HT1080 (cell line): ENCODE measurements at regions not wholly inside any gene's neighbourhood (a gene's known extent, or its start where the extent isn't known, plus 50 kb on each side); places are given as distances from the start of the nearest gene placed in this dataset.
"Not testable (repeated sequence)": the region's sequence is repeated elsewhere in the genome, so short reads cannot be mapped to it uniquely, and the experiment has no call there.

ENCODE experiments used
- DNase-seq: peaks from one replicate; pipeline ENCODE4 v3.0.0-alpha.2; 2015; ENCODE audit warnings: low read depth

DNA sequence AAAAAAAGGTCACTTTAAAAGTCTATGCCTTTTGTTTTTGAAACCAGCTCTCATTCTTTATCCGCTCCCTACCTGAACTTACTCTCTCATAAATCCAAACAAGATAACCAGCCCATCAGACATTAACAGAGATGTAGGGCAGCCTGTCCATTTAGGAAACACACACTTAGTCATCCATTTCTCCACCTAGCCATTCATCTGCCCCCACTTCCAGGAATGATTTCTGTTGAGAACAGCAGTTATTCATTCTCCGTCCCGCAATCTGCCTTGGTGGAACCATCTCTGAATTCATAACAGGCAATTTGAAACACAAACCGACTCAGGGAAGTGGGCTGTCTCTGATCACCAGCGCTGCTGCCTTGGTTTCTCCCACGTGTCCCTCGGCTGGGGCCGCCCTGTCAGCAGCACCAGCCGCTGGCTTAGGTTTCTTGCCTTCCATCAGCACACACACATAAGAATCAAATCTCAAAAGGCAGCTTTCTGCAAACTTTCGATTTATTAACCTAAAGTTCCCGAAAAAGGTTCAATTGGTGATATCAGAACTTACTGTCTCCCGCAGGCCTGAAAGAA lies 528.2 kb upstream of the NRP1 start:
- DNase-seq: no peak

DNA sequence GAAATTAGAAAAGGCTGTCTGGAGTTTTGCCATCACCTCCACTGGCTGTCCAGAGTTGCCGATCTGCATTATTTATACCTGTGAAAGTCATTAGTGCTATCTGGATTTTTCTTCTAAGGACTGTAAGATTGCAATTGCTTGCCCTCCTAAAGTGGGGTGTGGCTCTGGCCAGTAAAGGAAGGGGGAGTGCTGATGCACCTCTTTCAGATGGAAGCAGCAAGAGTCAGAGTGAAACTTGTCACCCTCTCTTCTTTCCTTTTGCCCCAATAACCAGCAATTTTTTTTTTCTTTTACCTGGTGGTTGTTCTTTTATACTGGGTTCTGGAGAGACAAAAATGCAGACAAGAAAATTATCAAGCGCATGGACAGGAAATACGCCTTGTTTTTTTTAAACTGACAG lies 527.4 kb upstream of the NRP1 start:
- no peak for DNase-seq

DNA sequence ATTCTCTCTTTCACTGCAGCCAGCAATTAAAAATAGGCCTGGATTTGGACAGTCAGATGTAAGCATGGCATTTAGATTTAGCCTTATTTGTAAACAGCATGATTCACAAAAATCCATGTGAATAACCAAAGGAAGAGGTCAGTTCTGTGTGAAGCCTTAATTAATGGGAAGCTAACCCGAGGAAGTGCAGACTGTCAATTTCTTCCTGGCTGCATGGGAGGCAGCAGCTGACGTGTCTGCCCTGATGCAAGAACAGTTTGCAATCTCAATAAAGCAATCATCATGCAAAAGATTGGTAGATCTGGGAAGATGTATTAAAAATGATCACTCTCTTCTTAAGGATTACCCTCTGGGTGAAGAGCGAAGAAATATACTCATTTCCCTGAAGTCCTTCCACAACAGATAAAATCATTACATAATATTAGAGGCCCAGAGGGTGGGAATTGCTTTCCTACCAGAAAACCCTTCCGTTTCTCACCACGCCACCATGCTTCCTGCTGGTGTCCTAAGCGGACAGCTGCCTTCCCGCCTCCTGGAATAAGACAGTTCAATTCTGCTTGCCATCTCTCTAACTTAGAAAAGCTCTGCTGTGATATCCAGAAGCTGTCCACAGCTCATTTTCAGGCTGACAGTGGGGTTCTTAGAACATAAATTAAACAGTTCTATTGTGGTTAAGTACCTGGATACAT lies 526.7 kb upstream of the NRP1 start:
- DNase-seq: no peak

DNA sequence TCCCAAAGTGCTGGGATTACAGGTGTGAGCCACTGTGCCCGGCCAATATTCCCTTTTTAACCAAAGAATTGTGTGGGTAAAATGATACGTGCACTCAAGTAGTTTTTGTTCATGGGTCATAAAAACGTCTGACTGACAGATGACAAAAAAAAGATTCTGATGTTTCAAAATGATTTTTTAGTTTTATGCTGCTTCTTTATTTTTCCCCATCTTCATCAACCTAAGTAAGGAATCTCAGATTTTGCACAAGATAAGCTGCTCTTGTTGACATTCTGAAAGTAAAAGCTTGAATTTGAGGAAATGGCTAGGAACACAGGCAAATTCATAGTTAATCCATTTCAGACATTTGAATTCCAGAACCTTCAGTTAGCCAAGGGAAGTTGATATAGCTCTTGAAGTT lies 526.1 kb upstream of the NRP1 start:
- DNase-seq: no peak

DNA sequence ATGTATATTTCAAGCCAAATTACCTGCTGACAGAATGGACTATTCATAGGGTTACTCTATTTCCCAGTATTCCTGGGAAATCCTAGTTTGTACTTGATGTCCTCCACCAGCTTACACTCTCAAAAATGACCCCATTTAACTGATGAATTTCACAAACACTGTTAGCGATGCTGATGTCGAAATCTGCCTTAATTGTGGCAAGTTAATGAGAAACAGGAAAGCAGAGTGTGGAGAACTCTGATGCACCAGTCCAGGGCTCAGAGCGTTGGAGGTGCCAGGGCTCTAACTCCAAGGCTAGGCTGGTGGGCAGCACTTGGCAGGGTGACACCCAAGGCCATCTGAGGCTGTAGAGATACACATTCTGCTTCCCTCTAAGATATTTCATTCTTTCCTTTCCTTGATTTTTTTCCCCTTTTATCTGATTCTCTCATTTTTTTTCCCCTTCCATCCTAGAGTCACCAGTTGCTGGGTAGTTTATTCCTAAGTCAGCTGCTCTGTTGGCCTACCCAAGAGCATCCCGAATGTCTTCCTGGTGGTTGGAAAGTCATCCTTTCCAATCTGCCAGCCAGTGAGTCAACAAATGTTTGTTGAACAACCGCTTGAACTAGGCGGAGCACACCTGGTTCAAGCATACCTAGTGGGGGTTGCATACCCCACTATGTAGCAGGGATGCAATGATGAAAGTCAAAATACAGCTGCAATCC lies 525.0 kb upstream of the NRP1 start:
- DNase-seq: no peak

DNA sequence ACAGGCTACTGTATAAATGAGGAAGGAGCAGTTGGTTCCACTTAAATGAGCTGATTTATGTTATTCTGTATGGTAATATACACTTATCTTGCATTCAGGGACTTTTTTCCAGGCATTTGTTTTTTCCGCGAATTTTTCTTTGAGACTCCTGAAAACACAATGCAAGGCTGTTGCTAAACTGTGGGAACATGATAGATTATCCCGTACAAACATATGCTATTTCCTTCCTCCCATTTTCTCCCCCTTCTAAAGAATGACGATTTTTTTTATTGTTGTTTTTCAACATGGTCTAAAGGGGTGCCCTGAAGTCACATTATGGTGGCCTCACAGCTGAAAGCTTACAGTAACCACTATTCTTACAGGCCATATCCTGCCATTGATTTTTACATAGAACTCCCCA lies 523.9 kb upstream of the NRP1 start:
- DNase-seq: no peak

DNA sequence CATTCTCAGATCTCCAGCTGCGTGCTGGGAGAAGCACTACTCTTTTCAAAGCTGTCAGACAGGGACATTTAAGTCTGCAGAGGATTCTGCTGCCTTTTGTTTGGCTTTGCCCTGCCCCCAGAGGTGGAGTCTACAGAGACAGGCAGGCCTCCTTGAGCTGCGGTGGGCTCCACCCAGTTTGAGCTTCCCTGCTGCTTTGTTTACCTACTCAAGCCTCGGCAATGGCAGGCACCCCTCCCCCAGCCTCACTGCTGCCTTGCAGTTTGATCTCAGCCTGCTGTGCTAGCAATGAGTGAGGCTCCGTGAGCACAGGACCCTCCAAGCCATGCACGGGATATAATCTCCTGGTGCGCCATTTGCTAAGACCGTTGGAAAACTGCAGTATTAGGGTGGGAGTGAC lies 518.8 kb upstream of the NRP1 start:
- DNase-seq: not testable (repeated sequence)

DNA sequence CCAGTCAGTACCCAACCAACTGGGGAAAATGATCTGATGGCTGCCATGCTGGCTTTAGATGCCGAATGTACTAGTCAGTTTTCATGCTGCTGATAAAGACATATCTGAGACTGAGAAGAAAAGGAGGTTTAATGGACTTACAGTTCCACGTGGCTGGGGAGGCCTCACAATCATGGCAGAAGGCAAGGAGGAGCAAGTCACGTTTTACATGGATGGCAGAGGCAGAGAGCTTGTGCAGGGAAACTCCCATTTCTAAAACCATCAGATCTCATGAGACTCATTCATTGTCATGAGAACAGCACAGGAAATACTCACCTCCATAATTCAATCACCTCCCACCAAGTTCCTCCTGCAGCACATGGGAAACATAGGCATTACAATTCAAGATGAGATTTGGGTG lies 508.9 kb upstream of the NRP1 start:
- no peak for DNase-seq

DNA sequence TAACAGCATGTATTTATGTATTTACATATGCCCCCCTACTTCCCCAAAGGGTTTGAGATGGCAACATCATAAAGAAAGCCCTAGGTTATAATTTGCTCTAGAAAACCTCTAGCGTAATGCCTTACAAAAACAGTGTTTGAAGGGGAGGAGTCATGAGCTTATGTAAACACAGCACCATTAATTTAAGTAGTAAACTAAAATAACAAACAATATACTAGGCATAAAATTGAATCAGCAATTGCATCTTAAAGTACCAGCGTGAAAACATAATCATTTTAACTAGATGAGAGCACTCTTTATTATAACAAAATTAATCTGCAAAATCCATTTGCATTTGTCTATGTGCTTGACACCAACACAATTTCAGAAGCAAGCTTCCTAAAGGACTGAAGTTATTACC lies 507.2 kb upstream of the NRP1 start:
- DNase-seq: no peak

DNA sequence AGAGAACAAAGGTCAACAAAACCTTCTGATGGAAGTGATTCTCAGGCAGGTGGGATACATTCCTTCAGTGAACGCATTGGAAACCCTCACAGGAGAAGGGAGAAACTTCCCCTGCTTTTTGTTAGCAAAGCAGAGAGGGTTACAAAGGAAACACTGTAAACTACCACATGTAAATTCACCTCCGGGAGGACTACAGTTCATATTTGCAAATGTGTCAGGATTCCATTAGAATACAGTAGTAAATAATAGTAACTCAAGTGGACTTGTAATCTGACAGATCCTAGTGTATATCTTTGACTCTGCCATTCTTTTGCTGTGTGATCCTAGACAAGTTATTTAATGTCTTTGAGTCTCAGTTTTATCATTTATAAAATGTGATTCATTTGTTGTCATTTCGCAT lies 504.3 kb upstream of the NRP1 start:
- no peak for DNase-seq

DNA sequence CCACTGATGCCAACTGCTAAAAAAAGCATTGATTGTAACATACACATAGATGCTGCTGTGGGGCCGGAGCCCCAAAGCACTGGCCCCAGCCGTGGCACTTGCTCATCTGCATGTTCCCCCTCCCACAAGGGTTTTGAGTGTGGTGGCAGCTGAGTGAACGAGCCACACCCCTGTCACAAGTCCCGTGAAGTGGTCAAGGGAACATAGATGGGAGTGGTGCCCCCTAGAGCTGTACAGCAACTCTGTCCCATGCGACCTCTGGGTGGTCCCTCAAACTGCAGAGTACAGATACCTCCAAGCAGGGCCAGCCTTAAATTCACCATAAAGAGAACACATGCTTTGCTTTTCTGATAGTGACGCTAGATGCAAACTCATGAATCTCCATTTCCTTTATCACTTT lies 503.3 kb upstream of the NRP1 start:
- no peak for DNase-seq

DNA sequence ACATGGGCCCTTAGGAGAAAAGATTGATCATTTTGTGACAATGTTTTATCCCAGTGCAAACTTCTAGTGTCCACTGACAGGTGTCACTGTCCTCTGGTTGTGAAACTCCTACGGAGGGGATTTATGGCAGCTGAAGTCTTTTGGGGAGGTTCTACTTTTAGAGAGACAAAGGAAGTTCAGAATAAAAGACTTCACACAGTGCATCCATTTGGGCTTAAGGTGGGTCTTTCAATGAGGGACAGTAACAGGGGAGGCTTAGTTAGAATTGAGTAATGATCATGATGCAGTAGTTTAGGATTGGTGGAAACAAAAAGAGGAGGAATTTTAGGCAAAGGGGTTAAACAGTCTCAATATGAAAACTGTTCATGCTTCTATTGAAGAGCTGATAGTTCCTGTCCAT lies 501.1 kb upstream of the NRP1 start:
- DNase-seq: no peak

DNA sequence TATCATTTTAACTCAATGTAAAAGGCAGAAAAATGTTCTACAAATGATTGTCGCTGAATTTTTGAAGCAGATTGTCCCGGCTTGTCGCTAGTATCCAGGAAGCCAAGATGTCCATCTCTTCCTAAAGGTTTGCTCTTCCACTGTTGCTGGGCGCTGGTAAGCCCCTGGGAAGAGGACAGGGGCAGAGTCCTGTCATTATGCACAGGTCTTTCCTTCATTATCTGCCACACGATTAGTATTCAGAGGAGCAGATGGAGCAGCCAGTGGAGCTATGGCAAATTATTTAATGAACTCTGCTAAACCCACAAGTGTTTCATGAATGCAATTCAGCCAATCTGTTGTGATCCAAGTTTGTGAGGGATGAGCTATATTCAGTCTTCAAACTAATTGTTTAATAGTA lies 499.1 kb upstream of the NRP1 start:
- no peak for DNase-seq

DNA sequence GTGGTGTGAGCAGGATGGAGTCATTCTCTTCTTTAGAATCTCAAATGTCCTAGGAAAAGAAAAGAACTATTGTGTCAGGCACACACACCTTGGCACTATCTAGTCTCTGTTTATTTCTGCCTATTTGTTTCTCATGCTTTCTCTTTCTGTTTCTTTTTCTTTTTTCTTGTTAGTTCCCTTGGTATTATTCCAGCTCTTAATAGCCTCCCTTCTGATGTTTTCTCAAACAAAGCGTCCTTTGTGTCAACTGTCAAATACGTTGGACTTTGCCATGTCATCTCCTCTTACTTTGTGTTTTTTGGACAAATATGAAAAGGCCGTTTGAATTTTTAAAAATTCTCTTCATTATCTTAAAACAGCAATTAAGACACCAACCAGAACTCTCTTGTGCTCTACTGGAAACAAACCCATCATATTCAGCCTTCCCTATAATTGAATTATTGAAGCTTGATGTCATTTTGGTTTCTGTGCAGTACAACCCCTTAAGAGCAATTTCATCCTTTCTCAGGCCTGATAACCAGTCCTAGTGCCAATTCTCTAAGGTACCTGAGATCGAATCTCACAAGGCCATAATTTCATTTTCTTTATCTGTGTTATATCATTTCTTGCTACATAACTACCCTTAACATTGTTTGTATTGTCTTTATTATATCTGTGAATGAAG lies 497.8 kb upstream of the NRP1 start:
- DNase-seq: no peak

DNA sequence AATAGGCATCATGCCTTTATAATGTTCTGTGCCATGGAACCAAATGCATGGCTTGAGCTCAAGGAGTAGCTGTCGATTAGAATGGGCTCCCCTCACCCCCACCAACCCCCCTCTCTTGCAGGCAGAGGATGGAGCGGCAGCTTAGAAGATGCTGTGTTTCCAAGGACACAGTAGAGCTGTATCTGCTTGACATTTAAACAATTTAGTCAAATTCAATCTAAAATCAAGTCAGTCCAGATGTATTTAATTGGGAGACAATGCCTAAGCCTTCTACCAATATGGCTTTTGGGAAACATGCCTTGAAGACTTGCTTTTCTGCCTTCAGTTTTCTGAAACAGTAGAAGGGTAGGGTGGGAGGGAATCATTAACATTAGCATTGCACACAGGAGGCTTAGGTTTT lies 497.1 kb upstream of the NRP1 start:
- DNase-seq: no peak

DNA sequence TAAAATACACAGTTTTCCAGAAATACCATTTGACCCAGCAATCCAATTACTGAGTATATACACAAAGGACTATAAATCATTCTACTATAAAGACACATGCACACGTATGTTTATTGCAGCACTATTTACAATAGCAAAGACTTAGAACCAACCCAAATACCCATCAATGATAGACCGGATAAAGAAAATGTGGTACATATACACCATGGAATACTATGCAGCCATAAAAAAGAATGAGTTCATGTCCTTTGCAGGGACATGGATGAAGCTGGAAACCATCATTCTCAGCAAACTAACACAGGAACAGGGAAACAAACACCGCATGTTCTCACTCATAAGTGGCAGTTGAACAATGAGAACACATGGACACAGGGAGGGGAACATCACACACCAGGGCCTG lies 495.4 kb upstream of the NRP1 start:
- DNase-seq: not testable (repeated sequence)

DNA sequence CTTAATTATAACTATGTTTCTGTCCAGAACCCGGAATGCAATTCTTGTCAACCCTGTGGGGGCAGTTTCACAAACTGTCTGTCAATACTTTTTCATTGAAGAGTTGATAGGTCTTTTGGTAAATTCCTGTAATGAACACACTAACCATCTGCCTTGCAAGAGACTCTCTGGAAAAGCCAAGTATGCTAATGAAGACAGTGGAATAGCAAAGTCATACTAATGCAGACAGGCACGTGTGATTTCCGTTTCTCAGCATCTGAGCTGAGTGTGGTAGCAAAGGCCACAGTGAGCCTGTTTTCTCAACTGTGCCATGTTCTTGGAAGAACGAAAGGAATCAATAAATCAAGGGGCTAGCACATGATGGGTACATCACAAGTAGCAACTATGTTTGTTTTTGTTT lies 494.1 kb upstream of the NRP1 start:
- no peak for DNase-seq

DNA sequence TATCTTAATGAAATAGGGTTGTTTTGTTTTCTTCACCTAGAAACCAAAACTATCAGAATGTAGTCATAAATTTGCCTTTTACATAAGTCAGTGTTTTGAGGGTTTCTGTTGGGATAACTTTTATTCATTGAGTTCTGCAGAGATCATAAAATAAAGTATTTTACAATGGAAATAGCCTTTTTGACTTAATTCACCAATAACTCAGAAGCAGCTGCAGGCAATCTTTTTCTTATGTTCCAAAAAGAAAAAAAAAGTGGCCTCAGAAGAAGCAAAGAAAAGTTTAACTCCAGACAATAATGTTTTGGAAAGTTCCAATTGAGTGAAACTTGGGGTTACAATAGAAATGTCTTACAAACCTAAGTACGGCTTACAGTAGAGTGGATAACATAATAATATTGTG lies 491.7 kb upstream of the NRP1 start:
- no peak for DNase-seq

DNA sequence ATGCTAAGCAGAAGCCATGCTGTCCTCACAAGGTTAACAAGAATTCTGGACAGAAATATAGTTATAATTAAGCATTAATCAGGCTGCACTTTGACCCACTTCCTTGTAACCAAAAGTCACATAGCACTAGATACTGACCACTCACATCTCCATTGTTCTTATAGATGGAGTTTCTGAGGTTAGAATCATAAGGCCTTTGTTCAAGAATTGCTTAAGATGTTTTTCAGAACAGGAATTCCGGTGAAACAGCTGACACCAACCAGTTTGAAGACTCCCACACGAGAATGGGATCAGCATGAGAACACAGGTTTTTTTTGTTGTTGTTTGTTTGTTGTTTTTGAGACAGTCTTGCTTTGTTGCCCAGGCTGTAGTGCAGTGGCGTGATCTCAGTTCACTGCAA lies 488.3 kb upstream of the NRP1 start:
- DNase-seq: no peak

DNA sequence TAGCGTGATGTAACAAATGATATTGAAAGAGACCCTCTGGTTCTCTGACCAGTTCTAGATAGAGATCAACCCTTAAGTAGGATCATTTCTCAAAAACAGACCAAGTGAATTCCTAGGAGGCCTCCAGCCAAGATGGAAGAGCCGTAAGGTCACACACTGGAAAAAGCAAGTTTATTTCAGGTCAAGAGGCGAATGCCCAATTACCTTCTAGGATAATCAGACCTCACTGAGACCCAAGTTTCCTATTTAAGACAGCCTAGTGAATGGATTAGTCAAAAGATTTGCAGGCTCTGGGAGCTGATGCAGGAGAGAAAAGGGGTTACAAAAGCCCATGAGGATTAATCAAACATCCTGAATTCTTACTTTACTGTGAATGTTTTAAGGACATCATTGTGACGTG lies 486.1 kb upstream of the NRP1 start:
- no peak for DNase-seq

DNA sequence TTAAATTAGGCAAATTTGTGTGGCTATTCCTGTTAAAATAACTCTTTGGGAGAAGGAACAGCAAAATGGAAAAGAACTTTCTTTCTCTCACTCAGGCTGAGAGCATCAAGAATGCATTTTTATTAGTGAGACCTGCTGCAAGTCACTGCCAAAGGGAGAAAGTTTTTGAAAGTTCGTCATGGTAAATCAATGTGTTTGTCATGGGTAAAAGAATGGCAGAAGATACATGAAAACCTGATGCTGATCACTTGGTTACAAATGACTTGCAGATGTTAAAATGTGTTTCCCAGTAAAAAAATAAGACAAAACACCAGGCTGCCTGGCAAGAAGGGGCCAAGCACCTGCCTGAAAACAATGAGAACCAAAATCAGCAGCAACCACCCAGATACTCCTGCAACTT lies 484.7 kb upstream of the NRP1 start:
- DNase-seq: no peak

DNA sequence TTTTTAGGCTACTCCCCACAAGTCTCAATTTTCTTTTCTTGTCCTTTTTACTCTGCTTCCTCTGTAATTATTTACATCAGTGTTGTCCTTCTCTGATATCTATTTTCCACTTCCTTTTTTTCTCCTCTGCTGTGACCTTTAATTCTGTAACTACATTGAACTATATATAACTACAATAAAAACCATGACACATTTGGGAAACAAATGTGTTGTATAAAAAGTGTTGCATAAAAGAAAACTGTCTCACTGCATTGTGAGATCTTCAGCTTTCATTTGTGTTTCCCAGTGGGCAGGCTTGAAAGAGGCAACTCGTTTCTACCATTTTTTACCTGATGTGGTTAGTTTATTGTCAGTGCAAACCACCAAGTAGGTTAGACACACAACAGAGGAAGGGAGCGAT lies 483.9 kb upstream of the NRP1 start:
- DNase-seq: no peak

DNA sequence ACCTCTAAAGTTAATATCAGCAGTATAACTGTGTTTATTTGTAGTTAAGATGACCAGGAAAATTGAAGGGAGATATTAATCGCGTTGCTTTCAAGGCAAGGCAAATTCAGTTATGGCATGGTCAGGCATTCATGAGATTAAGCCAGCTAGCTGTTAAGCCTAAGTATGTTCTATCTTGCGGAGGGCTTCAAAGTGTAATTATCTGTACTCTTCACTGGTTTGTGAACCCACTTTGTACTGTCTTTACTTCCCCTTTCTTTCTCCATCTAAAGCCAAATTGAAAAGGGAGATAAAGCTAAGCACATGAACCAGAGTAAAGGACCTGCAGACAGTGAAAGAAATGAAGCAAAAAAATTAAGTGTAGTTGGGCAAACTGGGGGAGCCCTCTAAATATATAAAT lies 483.1 kb upstream of the NRP1 start:
- no peak for DNase-seq
